CD4-positive, alpha-beta memory T cell (primary cell): ENCODE measurements at regions not wholly inside any gene's neighbourhood (a gene's known extent, or its start where the extent isn't known, plus 50 kb on each side); places are given as distances from the start of the nearest gene placed in this dataset.
"Not testable (repeated sequence)": the region's sequence is repeated elsewhere in the genome, so short reads cannot be mapped to it uniquely, and the experiment has no call there.

Source experiments
- CTCF ChIA-PET: fragments of 350-600 bp; sonication (Branson Sonifier 250); formaldehyde crosslinking; loops from one replicate; lab custom pipeline; 2021; ENCODE audit warnings: inconsistent platforms; ENCODE audit not compliant: partially characterized antibody; lab: Charles Lee
- POLR2A ChIA-PET: fragments of 350-600 bp; sonication (Branson Sonifier 250); formaldehyde crosslinking; loops from one replicate; lab custom pipeline; 2021; ENCODE audit not compliant: partially characterized antibody; lab: Charles Lee
- DNase-seq, 5 donors: peaks; one replicate each; pipeline versions ENCODE4 v3.0.0 to v3.0.0-alpha.2; 2020 to 2022; ENCODE audit warnings: mixed read lengths in 1 of 5
- H3K27ac ChIP-seq: one replicate; pipeline ENCODE4 v1.7.0; 2013; ENCODE audit warnings: low read depth, low read length
- H3K27me3 ChIP-seq: 2 replicates; pipeline ENCODE4 v1.7.0; 2013; ENCODE audit warnings: mild to moderate bottlenecking, low read length, moderate library complexity; ENCODE audit not compliant: insufficient read depth
- H3K36me3 ChIP-seq: 2 replicates; pipeline ENCODE4 v1.7.0; 2013; ENCODE audit warnings: mild to moderate bottlenecking, low read length, moderate library complexity; ENCODE audit not compliant: insufficient read depth
- H3K4me1 ChIP-seq: 2 replicates; pipeline ENCODE4 v1.7.0; 2013; ENCODE audit warnings: mild to moderate bottlenecking, low read length, moderate library complexity; ENCODE audit not compliant: insufficient read depth
- H3K4me3 ChIP-seq, 2 donors: one replicate each; pipeline ENCODE4 v1.7.0; 2013; ENCODE audit warnings: low read length in 2 of 2, mild to moderate bottlenecking in 1 of 2
- H3K9me3 ChIP-seq, 2 donors: one replicate each; pipeline ENCODE4 v1.7.0; 2013; ENCODE audit warnings: low read length in 2 of 2, control low read depth in 1 of 2; ENCODE audit not compliant: control insufficient read depth in 1 of 2
- H3K27ac Mint-ChIP-seq, 7 donors: one replicate each; pipeline ENCODE4 v1.8.0; 2020 to 2021; ENCODE audit warnings: mixed read lengths in 7 of 7, mild to moderate bottlenecking in 6 of 7, inconsistent platforms in 3 of 7, moderate library complexity in 3 of 7
- H3K27me3 Mint-ChIP-seq, 2 donors: one replicate each; pipeline ENCODE4 v1.8.0; 2020 to 2021; ENCODE audit warnings: mixed read lengths in 2 of 2
- H3K36me3 Mint-ChIP-seq, 2 donors: one replicate each; pipeline ENCODE4 v1.8.0; 2020 to 2021; ENCODE audit warnings: mixed read lengths in 2 of 2, inconsistent platforms in 1 of 2, mild to moderate bottlenecking in 1 of 2
- H3K4me1 Mint-ChIP-seq, 4 donors: one replicate each; pipeline ENCODE4 v1.8.0; 2020 to 2021; ENCODE audit warnings: mixed read lengths in 4 of 4, mild to moderate bottlenecking in 1 of 4
- H3K4me3 Mint-ChIP-seq, 8 donors: one replicate each; pipeline ENCODE4 v1.8.0; 2020 to 2021; ENCODE audit warnings: mixed read lengths in 8 of 8, mild to moderate bottlenecking in 7 of 8, moderate library complexity in 6 of 8, inconsistent platforms in 3 of 8
- H3K9me3 Mint-ChIP-seq, 8 donors: one replicate each; pipeline ENCODE4 v1.8.0; 2020 to 2021; ENCODE audit warnings: mixed read lengths in 8 of 8, mild to moderate bottlenecking in 5 of 8, inconsistent platforms in 3 of 8, moderate library complexity in 1 of 8
- intact Hi-C: fragments of 100-400 bp; cut with micrococcal nuclease; formaldehyde crosslinking; loops from one replicate; pipeline ENCODE4 v1.15.1; 2023

GRCh38 chr5:56292874-56293273 is 59.7 kb upstream of the ANKRD55 start:
- H3K9me3 Mint-ChIP-seq, DNase-seq, H3K4me1 ChIP-seq, H3K27me3 Mint-ChIP-seq, H3K36me3 ChIP-seq, H3K27ac ChIP-seq, H3K9me3 ChIP-seq, H3K4me3 ChIP-seq, POLR2A ChIA-PET, H3K27me3 ChIP-seq, intact Hi-C loops, H3K4me3 Mint-ChIP-seq, H3K27ac Mint-ChIP-seq, H3K36me3 Mint-ChIP-seq, H3K4me1 Mint-ChIP-seq: not testable (repeated sequence)
- CTCF ChIA-PET: interaction anchor here (1.0 kb wide), 1 partner anchor 159 kb away, joined by 3 read pairs; no protein-coding TSS in a partner anchor

GRCh38 chr5:56291661-56292374 is 58.7 kb upstream of the ANKRD55 start:
- no peak overlapping the region for H3K27ac Mint-ChIP-seq
- H3K4me1 Mint-ChIP-seq: peaks cover 3 to 6% (median 4%) of the 10 kb centered on the region in 4 donors
- H3K4me3 Mint-ChIP-seq: no peak overlapping the region

GRCh38 chr5:56291079-56291643 is 58.0 kb upstream of the ANKRD55 start:
- H3K36me3 Mint-ChIP-seq: peaks cover 0 to 4% of the 10 kb centered on the region in 2 donors
- Histone ChIP-seq H3K27me3 (no peaks in the 10 kb centered on the region), H3K9me3 (no peaks in the 10 kb centered on the region), H3K27ac (no peak overlapping the region), H3K4me1 (no peaks in the 10 kb centered on the region), H3K4me3 (no peak overlapping the region), H3K36me3 (no peaks in the 10 kb centered on the region)
- no peak for DNase-seq
- ChIA-PET POLR2A (no interaction called here), CTCF (interaction anchor here (0.5 to 1.4 kb wide), 2 partner anchors 66 to 547 kb away, joined by 3 to 5 read pairs; no protein-coding TSS in a partner anchor)
- H3K9me3 Mint-ChIP-seq: peaks cover 0 to 4% (median 0%) of the 10 kb centered on the region in 8 donors
- H3K27ac Mint-ChIP-seq: no peak overlapping the region
- no peak overlapping the region for H3K4me3 Mint-ChIP-seq
- H3K27me3 Mint-ChIP-seq: no peaks in the 10 kb centered on the region
- peaks cover 3 to 6% (median 4%) of the 10 kb centered on the region in 4 donors for H3K4me1 Mint-ChIP-seq
- intact Hi-C loops: no loop called here

More at GRCh38 chr5:56291661-56292374, 58.7 kb upstream of the ANKRD55 start:
- H3K9me3 Mint-ChIP-seq: peaks cover 0 to 4% (median 0%) of the 10 kb centered on the region in 8 donors
- CTCF ChIA-PET: interaction anchor here (1.0 to 1.4 kb wide), 2 partner anchors 160 to 547 kb away, joined by 3 to 5 read pairs; no protein-coding TSS in a partner anchor
- intact Hi-C loops: no loop called here
- H3K27me3 ChIP-seq: no peaks in the 10 kb centered on the region
- H3K9me3 ChIP-seq: no peaks in the 10 kb centered on the region
- H3K27me3 Mint-ChIP-seq: no peaks in the 10 kb centered on the region
- no peak overlapping the region for H3K27ac ChIP-seq
- H3K36me3 Mint-ChIP-seq: peaks cover 0 to 4% of the 10 kb centered on the region in 2 donors
- no peak for DNase-seq
- no peak overlapping the region for H3K4me3 ChIP-seq
- POLR2A ChIA-PET: no interaction called here
- no peaks in the 10 kb centered on the region for H3K36me3 ChIP-seq
- H3K4me1 ChIP-seq: no peaks in the 10 kb centered on the region

- H3K4me3 ChIP-seq: no peak overlapping the region
Measured at GRCh38 chr5:56290378-56291078, 57.4 kb upstream of the ANKRD55 start.

GRCh38 chr5:56289602-56289987 is 56.5 kb upstream of the ANKRD55 start:
- Mint-ChIP-seq H3K27ac (no peak overlapping the region), H3K4me3 (no peak overlapping the region), H3K9me3 (peaks cover 0 to 4% (median 0%) of the 10 kb centered on the region in 8 donors), H3K27me3 (no peaks in the 10 kb centered on the region), H3K36me3 (peaks cover 0 to 4% of the 10 kb centered on the region in 2 donors), H3K4me1 (peaks cover 3 to 6% (median 4%) of the 10 kb centered on the region in 4 donors)
- Histone ChIP-seq H3K4me1 (no peaks in the 10 kb centered on the region), H3K4me3 (no peak overlapping the region), H3K9me3 (no peaks in the 10 kb centered on the region), H3K36me3 (no peaks in the 10 kb centered on the region), H3K27ac (no peak overlapping the region), H3K27me3 (no peaks in the 10 kb centered on the region)
- ChIA-PET CTCF (interaction anchor here (1.2 kb wide), 1 partner anchor 25 kb away, joined by 4 read pairs; no protein-coding TSS in a partner anchor), POLR2A (no interaction called here)
- intact Hi-C loops: no loop called here
- DNase-seq: no peak

More at GRCh38 chr5:56290378-56291078, 57.4 kb upstream of the ANKRD55 start:
- H3K9me3 Mint-ChIP-seq: peaks cover 0 to 4% (median 0%) of the 10 kb centered on the region in 8 donors
- no peak overlapping the region for H3K4me3 Mint-ChIP-seq
- CTCF ChIA-PET: interaction anchor here (0.5 to 1.4 kb wide), 2 partner anchors 67 to 548 kb away, joined by 3 to 5 read pairs; no protein-coding TSS in a partner anchor
- H3K27me3 ChIP-seq: no peaks in the 10 kb centered on the region
- POLR2A ChIA-PET: no interaction called here
- H3K4me1 Mint-ChIP-seq: peaks cover 3 to 6% (median 4%) of the 10 kb centered on the region in 4 donors
- no peaks in the 10 kb centered on the region for H3K27me3 Mint-ChIP-seq
- no peak overlapping the region for H3K27ac ChIP-seq
- no peaks in the 10 kb centered on the region for H3K4me1 ChIP-seq
- no peaks in the 10 kb centered on the region for H3K9me3 ChIP-seq
- H3K36me3 ChIP-seq: no peaks in the 10 kb centered on the region
- intact Hi-C loops: no loop called here
- H3K36me3 Mint-ChIP-seq: peaks cover 0 to 4% of the 10 kb centered on the region in 2 donors
- DNase-seq: no peak
- H3K27ac Mint-ChIP-seq: no peak overlapping the region

- Mint-ChIP-seq H3K4me1 (peaks cover 3 to 6% (median 4%) of the 10 kb centered on the region in 4 donors), H3K27me3 (no peaks in the 10 kb centered on the region), H3K36me3 (peaks cover 0 to 4% of the 10 kb centered on the region in 2 donors), H3K27ac (no peak overlapping the region), H3K4me3 (no peak overlapping the region), H3K9me3 (peaks cover 0 to 4% (median 0%) of the 10 kb centered on the region in 8 donors)
- Histone ChIP-seq H3K4me3 (no peak overlapping the region), H3K36me3 (no peaks in the 10 kb centered on the region), H3K4me1 (no peaks in the 10 kb centered on the region), H3K27me3 (no peaks in the 10 kb centered on the region), H3K9me3 (no peaks in the 10 kb centered on the region), H3K27ac (no peak overlapping the region)
- no peak for DNase-seq
- ChIA-PET CTCF (interaction anchor here (1.2 kb wide), 1 partner anchor 25 kb away, joined by 4 read pairs; no protein-coding TSS in a partner anchor), POLR2A (no interaction called here)
- intact Hi-C loops: no loop called here
Measured at GRCh38 chr5:56288873-56289601, 55.9 kb upstream of the ANKRD55 start.
